GM10266 (cell line): ENCODE measurements at regions not wholly inside any gene's neighbourhood (a gene's known extent, or its start where the extent isn't known, plus 50 kb on each side); places are given as distances from the start of the nearest gene placed in this dataset.

Source experiments
- DNase-seq: peaks from one replicate; pipeline ENCODE4 v3.0.0; 2012; ENCODE audit errors: extremely low spot score
- TF ChIP-seq, protein P1 (sequence below): IDR thresholded peaks from 2 replicates; pipeline ENCODE4 v1.5.1; 2012; ENCODE audit warnings: mild to moderate bottlenecking, low read depth; ENCODE audit not compliant: control insufficient read depth, insufficient read depth; ENCODE audit errors: missing control alignments

DNA sequence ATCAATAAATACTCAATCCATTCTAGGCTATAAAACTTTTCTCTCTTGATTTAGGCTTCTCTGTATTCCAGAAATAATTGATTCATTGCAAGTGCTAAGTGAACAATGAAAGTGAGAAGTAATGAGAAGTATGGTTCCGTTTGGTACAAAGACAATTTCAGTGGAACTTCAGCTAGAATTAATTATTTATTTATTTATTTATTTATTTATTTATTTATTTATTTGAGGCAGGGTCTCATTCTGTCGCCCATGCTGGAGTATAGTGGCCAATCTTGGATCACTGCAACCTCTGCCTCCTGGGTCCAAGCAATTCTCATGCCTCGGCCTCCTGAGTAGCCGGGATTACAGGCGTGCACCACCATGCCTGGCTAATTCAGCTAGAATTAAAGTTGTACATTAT lies 262.1 kb downstream of the B3GLCT start:
- TF ChIP-seq, protein P1, sequence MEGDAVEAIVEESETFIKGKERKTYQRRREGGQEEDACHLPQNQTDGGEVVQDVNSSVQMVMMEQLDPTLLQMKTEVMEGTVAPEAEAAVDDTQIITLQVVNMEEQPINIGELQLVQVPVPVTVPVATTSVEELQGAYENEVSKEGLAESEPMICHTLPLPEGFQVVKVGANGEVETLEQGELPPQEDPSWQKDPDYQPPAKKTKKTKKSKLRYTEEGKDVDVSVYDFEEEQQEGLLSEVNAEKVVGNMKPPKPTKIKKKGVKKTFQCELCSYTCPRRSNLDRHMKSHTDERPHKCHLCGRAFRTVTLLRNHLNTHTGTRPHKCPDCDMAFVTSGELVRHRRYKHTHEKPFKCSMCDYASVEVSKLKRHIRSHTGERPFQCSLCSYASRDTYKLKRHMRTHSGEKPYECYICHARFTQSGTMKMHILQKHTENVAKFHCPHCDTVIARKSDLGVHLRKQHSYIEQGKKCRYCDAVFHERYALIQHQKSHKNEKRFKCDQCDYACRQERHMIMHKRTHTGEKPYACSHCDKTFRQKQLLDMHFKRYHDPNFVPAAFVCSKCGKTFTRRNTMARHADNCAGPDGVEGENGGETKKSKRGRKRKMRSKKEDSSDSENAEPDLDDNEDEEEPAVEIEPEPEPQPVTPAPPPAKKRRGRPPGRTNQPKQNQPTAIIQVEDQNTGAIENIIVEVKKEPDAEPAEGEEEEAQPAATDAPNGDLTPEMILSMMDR: no peak
- DNase-seq: no peak

DNA sequence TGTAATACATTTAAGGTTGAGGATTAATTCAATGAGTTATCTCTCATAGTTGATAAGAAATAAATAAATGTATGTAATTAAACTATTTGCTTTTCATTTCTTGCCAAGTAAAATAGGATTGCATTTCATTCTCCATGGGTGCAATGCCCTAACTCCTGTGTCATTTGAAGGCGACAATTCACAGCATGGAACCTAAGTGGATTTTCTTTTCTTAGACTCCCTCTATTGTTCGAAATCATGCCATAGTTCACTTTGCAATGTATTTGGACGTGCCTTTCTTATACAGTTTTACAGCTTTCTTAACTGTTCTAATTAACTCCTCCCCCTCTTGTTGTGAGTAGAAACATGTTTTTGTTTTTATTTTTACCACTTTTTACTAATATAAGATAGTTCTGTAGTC lies 263.0 kb downstream of the B3GLCT start:
- TF ChIP-seq, protein P1: no peak
- no peak for DNase-seq

DNA sequence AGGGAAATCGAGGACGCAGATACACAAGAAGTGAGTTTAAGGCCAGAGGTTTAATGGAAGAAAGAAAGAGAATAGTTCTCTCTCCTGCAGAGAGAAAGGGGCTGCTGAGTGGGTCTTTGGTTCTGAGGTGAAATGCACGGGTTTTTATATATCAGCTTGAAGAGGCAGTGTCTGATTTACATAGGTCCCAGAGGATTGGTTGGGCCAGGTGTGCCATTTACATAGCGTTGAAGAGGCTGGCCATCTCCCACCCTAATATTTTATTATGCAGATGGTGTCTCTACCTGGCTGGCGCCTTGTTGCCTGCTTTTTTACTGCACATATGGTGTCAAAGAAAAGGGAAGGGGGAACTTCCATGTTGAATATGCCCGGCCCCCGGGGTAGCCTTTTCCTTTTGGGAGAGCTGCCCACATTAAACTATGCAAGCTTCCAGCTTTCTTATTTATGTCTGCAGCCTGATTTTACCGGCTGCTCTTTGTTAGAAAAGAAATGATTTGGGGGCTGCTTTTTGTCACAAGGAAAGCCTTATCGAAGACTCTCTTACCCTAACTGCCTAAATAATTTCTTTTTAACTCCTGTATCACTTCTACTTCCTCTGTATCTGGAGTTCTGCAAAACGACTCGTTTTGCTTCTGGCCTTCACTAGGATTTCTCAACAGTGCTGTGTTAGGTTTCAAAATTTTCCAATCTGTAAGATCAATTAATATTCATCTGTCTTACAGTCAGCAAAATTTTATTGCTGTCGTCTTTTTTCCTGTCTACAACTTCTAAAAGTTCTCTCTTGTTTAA lies 268.5 kb downstream of the B3GLCT start:
- no peak for DNase-seq
- TF ChIP-seq, protein P1: no peak

DNA sequence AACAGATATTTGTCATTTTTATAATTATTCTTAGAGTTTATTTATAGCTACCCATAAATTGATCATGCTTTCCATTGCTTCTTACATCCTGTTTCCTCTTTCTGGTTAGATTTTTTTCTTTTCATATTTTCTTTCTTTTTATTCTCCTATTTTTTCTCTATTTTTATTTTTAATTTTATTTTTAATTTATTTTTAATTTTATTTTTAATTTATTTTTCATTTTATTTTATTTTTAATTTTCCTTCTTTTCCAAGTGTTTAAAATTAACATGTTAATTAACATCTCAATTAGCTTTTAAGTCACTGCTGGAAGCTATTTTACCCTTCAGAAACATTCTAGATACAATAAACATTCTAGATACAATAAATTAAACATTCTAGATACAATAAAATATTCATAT lies 269.6 kb downstream of the B3GLCT start:
- no peak for DNase-seq
- TF ChIP-seq, protein P1: no peak

DNA sequence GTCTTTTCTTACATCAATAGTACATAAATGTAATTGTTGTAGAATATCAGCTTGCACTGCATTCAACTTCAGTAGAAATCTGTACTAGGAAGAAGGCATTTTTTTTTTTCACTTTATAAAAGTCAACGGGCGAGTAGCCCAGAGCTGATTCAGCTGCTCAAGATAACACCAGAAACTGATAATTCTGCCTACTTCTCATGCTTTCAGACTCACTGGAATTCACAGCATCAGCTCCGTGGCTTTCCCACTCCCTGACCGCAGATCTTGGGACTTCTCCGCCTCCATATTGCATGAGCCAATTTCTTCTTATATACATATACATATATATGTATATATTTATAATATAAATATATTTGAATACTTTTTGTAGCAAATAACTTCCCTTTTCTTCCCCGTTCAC lies 263.1 kb upstream of the RXFP2 start:
- DNase-seq: no peak
- TF ChIP-seq, protein P1: no peak

DNA sequence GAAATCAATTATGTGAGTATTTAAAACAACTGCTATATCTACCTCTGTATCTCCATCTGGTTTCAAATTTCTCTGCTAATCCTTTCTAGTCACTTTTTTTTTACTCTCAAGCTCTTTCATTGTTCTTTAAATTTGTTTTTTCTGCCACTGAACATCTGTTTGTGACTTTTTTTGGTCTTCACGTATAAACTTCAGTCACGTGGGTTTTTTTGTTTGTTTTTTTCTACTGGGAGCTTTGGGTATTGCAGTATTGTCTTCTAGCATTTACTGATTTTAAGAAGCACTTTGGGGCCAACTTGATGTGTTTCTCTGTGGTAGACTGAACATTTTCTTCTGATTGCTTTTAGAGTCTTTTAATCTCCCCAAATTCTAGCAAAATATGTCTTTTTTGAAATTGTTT lies 262.6 kb upstream of the RXFP2 start:
- TF ChIP-seq, protein P1: no peak

DNA sequence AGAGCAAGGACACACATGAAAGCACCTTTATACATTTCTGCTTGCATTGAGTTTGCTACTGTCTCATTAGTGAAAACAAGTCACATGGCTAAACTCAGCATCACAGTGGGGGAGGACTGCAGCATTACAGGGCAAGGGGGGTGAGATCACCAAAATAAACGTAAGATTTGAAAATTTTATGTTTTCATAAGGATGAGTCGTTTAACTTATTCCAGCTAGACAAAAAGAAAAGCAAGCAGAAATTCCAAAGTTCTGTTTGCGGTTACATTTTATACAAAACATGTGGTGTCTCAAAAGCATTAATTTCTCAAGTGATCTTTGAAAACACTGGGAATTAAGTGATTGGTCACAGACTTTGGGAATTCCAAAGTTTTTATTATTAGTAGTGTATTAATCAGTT lies 261.4 kb upstream of the RXFP2 start:
- no peak for DNase-seq
- TF ChIP-seq, protein P1: no peak

More for the DNA sequence above, 262.6 kb upstream of the RXFP2 start:
- no peak for DNase-seq
